GM13977 (cell line): ENCODE measurements at regions not wholly inside any gene's neighbourhood (a gene's known extent, or its start where the extent isn't known, plus 50 kb on each side); places are given as distances from the start of the nearest gene placed in this dataset.
"Not testable (repeated sequence)": the region's sequence is repeated elsewhere in the genome, so short reads cannot be mapped to it uniquely, and the experiment has no call there.

ENCODE experiments used
- DNase-seq: peaks from one replicate; pipeline ENCODE4 v3.0.0; 2012; ENCODE audit warnings: low spot score
- CTCF ChIP-seq: IDR thresholded peaks from 2 replicates; pipeline ENCODE4 v1.5.1; 2012; ENCODE audit warnings: mild to moderate bottlenecking, control low read depth; ENCODE audit not compliant: insufficient read depth; ENCODE audit errors: extremely low read depth, missing control alignments
- in situ Hi-C: fragments of 300-500 bp; cut with MboI; formaldehyde crosslinking; loops from one replicate; pipeline ENCODE4 v1.12.0; 2022; ENCODE audit warnings: low sequenced_read_pairs, low pct_unique_long_range_greater_than_20kb, mixed read lengths, inconsistent platforms; ENCODE audit not compliant: unreplicated experiment

DNA sequence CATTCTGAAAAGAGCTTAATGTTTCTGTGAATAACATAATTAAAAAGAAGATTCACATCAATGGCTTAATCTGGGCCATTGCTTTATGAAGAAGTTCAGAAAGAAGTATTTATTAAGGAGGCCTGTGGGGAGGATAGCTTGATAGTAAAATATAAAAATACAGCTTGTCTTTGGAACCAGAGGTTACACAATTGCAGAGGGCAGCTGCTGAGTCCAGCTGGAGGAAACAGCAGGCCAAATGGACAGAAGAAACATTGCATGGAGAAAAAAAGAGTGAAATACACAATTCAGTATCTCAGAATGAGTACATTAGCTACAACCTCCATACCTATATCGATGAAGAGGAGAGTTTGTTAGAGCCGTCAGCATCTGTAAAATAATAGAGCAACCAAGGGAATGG lies 148.0 kb upstream of the NPY2R start:
- DNase-seq, result no peak
- no peak for TF ChIP-seq CTCF
- in situ Hi-C loops, result no loop called here

DNA sequence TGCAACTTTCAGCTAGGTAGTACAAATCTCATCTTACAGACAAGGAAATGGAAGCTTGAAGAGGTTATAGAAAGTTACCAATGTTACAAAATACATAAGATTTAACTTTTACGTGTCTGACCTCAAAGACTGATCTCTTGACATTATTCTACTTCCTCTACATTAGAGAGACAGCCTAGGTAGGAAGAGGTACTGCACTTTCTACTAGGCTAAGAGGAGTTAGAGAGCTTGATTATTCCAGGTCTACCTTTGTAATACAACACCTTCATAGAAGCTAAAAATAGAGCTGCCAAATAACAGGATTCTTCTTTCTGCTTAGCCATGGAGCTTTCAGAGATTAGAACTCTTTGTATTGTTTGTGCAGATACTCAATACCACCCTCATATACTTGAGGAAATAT lies 147.6 kb upstream of the NPY2R start:
- TF ChIP-seq CTCF, result no peak
- in situ Hi-C loops, result no loop called here
- no peak for DNase-seq

DNA sequence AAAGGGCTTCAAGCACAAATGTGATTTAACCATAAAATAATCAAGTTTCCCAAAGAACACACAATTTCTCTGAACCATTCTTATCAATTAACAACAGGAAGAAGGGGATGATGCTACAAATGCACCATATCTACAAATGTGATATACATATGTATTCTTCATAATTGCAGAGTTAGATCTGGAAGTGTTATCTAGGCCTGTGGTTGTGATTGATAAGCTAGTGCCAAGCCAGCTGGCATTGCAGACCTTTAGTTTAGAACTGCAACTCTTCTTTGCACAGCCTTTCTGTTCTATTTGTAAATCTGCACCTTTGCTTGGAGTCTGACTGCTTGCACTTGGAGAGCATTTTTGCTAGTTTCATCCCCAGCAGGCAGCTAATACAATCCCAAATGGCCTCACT lies 145.5 kb upstream of the NPY2R start:
- no peak for DNase-seq
- no peak for TF ChIP-seq CTCF
- in situ Hi-C loops, result no loop called here

DNA sequence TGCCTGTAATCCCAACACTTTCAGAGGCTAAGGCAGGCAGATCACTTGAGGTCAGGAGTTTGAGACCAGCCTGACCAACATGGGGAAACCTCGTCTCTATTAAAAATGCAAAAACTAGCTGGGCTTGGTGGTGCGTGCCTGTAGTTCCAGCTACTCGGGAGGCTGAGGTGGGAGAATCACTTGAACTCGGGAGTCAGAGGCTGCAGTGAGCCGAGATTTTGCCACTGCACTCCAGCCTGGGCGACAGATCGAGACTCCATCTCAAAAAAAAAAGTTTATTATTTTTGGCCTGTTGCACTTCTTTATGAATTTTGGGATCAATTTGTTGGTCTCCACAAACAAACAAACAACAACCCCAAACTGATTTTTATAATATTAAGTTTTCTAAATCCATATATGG lies 143.5 kb upstream of the NPY2R start:
- in situ Hi-C loops, DNase-seq: not testable (repeated sequence)

DNA sequence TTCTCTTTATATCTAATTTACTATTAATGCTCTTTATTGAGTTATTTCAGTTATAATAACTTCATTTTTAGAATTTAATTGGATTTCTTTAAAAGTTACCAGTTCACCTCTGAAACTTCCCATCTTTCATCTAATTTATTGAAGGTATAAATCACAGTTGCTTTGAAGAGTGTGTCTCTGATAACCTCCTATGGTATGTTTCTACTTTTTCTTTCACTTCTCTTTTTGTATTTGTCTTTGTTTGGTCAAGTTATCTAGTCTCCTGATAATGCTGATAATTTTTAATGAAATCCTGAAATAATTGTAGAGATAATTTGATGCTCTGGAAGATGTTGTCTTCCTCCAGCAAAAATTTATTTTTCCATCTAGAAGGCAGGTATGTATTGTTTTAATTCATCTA lies 141.6 kb upstream of the NPY2R start:
- DNase-seq, result no peak
- in situ Hi-C loops, result no loop called here
- no peak for TF ChIP-seq CTCF

DNA sequence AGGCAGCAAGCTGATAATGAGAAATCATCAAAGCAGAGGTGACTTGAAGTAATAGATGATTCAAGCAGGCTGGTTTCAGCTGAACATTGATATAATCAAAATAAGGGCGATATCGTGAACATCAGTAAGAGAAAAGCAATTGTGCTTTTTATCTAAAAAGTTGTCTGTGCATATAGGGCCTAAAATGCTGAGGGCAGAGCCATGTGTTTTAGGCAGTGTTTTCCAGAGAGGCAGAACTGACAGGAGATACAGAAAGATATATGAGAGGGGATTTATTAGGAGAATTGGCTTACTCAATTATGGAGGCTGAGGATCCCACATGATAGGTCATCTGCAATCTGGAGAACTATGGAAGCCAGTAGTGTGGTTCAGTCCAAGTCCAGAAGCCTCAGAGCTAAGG lies 136.5 kb upstream of the NPY2R start:
- DNase-seq, result no peak
- TF ChIP-seq CTCF, result no peak
- in situ Hi-C loops, result no loop called here

- no peak for DNase-seq
- in situ Hi-C loops, result no loop called here
- no peak for TF ChIP-seq CTCF
These were observed 136.0 kb upstream of the NPY2R start for GRCh38 chr4:155072417-155072816.
